A172 (cell line): ENCODE measurements at regions not wholly inside any gene's neighbourhood (a gene's known extent, or its start where the extent isn't known, plus 50 kb on each side); places are given as distances from the start of the nearest gene placed in this dataset.

Source experiments
- DNase-seq: peaks from one replicate; pipeline ENCODE4 v3.0.0-alpha.2; 2015; ENCODE audit warnings: low spot score

- no peak for DNase-seq
Observed at GRCh38 chr9:29669613-29670012, 2096.3 kb upstream of the C9orf72 start.

GRCh38 chr9:29685531-29685930 lies 2112.2 kb upstream of the C9orf72 start:
- DNase-seq = no peak

- DNase-seq = no peak
Observed at GRCh38 chr9:29691145-29691544, 2117.9 kb upstream of the C9orf72 start.

GRCh38 chr9:29691758-29692407 lies 2118.6 kb upstream of the C9orf72 start:
- peak; percentile 40 for DNase-seq

GRCh38 chr9:29697011-29697410 lies 2123.7 kb upstream of the C9orf72 start:
- DNase-seq = peak; percentile 26

- DNase-seq = no peak
Observed at GRCh38 chr9:29701559-29701958, 2128.3 kb upstream of the C9orf72 start.

- DNase-seq = no peak
Observed at GRCh38 chr9:29701971-29702370, 2128.7 kb upstream of the C9orf72 start.

GRCh38 chr9:29714860-29715259 lies 2141.6 kb upstream of the C9orf72 start:
- no peak for DNase-seq

- no peak for DNase-seq
Observed at GRCh38 chr9:29717631-29718030, 2144.3 kb upstream of the C9orf72 start.

- DNase-seq = no peak
Observed at GRCh38 chr9:29730163-29730562, 2156.9 kb upstream of the C9orf72 start.

- no peak for DNase-seq
Observed at GRCh38 chr9:29740518-29740917, 2167.2 kb upstream of the C9orf72 start.

- no peak for DNase-seq
Observed at GRCh38 chr9:29741169-29741568, 2167.9 kb upstream of the C9orf72 start.

GRCh38 chr9:29750062-29750461 lies 2176.8 kb upstream of the C9orf72 start:
- DNase-seq = peak; percentile 67

- no peak for DNase-seq
Observed at GRCh38 chr9:29751226-29751625, 2177.9 kb upstream of the C9orf72 start.

GRCh38 chr9:29753638-29754037 lies 2180.4 kb upstream of the C9orf72 start:
- no peak for DNase-seq

- DNase-seq = no peak
Observed at GRCh38 chr9:29769019-29769418, 2195.7 kb upstream of the C9orf72 start.

GRCh38 chr9:29773676-29774075 lies 2200.4 kb upstream of the C9orf72 start:
- DNase-seq = no peak

GRCh38 chr9:29775491-29775890 lies 2202.2 kb upstream of the C9orf72 start:
- DNase-seq = no peak

- DNase-seq = no peak
Observed at GRCh38 chr9:29778281-29778849, 2205.1 kb upstream of the C9orf72 start.

- no peak for DNase-seq
Observed at GRCh38 chr9:29793970-29794369, 2220.7 kb upstream of the C9orf72 start.

GRCh38 chr9:29796291-29796952 lies 2223.1 kb upstream of the C9orf72 start:
- no peak for DNase-seq

GRCh38 chr9:29798599-29798998 lies 2225.3 kb upstream of the C9orf72 start:
- DNase-seq = no peak

- DNase-seq = no peak
Observed at GRCh38 chr9:29799227-29799626, 2225.9 kb upstream of the C9orf72 start.
